Tibial artery (tissue), 4 donors: ENCODE measurements at regions not wholly inside any gene's neighbourhood (a gene's known extent, or its start where the extent isn't known, plus 50 kb on each side); places are given as distances from the start of the nearest gene placed in this dataset.

Source experiments
- DNase-seq, 2 donors: peaks; one replicate each; pipeline ENCODE4 v3.0.0-alpha.2; 2019
- H3K27ac ChIP-seq, 2 donors: fragments of 200-600 bp; sonication (generic) in 1 of 2; 1 replicate in 1 of 2; 2 replicates in 1 of 2; pipeline ENCODE4 v1.5.1; 2018 to 2019; ENCODE audit warnings: mild to moderate bottlenecking in 1 of 2
- H3K27me3 ChIP-seq, 2 donors: fragments of 200-600 bp; sonication (generic) in 1 of 2; one replicate each; pipeline versions ENCODE4 v1.5.1 to v1.6.0; 2016 to 2019
- H3K36me3 ChIP-seq, 3 donors: fragments of 200-600 bp; sonication (generic) in 2 of 3; one replicate each; pipeline ENCODE4 v1.5.1; 2016 to 2019; ENCODE audit warnings: mild to moderate bottlenecking in 2 of 3
- H3K4me1 ChIP-seq, 4 donors: fragments of 200-600 bp; sonication (generic) in 2 of 4; 1 replicate in 3 of 4; 2 replicates in 1 of 4; pipeline ENCODE4 v1.5.1; 2016 to 2019
- H3K4me3 ChIP-seq, 2 donors: fragments of 200-600 bp; sonication (generic) in 1 of 2; 1 replicate in 1 of 2; 2 replicates in 1 of 2; pipeline ENCODE4 v1.5.1; 2018 to 2019; ENCODE audit warnings: mild to moderate bottlenecking in 2 of 2
- H3K9me3 ChIP-seq, 3 donors: fragments of 200-600 bp; sonication (generic) in 1 of 3; one replicate each; pipeline ENCODE4 v1.5.1; 2016 to 2019
- intact Hi-C: fragments of 100-400 bp; cut with DNase I; formaldehyde crosslinking; loops from one replicate; pipeline ENCODE4 v1.15.0; 2023; ENCODE audit warnings: low total_unique reads
- TF ChIP-seq, protein P1 (sequence below), 2 experiments: fragments of 200-600 bp in 1 of 2; fragments of 450-650 bp in 1 of 2; IDR thresholded peaks; one replicate each; pipeline ENCODE4 v1.5.1; 2017 to 2019; ENCODE audit warnings: antibody characterized with exemption in 2 of 2, mild to moderate bottlenecking in 1 of 2, moderate library complexity in 1 of 2

DNA sequence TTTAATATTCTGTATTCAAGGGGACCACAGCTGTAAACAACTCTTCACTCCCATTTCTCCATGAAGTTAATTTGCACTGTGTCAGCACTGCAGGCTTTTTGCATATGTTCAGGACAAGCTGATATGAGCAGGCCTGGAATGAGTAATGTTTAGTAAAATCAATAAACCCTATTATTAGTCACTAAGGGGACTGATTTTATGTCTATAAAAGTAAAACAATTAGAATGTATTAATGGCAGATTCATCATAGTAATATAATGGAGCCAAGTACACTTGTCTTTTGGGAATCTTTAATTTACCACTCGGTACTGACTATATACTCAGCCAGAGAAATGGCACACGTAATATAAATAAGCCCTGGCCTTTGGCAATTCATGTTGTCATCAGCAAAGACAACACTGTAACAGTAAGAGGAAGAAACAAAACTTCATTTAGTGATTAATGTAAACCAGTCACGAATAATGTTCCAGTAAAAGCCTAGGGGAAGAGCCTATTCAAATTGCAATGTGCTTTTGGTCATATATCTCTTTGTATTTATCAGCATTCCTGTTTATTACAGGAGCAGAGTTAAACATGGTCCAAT lies 111.6 kb downstream of the ZNF608 start:
- DNase-seq: no peak
- no peaks in the 10 kb centered on the region for H3K36me3 ChIP-seq
- intact Hi-C loops: no loop called here
- no peaks in the 10 kb centered on the region for H3K4me1 ChIP-seq
- no peaks in the 10 kb centered on the region for H3K27me3 ChIP-seq
- H3K9me3 ChIP-seq: no peaks in the 10 kb centered on the region
- H3K4me3 ChIP-seq: no peak overlapping the region
- TF ChIP-seq, protein P1, sequence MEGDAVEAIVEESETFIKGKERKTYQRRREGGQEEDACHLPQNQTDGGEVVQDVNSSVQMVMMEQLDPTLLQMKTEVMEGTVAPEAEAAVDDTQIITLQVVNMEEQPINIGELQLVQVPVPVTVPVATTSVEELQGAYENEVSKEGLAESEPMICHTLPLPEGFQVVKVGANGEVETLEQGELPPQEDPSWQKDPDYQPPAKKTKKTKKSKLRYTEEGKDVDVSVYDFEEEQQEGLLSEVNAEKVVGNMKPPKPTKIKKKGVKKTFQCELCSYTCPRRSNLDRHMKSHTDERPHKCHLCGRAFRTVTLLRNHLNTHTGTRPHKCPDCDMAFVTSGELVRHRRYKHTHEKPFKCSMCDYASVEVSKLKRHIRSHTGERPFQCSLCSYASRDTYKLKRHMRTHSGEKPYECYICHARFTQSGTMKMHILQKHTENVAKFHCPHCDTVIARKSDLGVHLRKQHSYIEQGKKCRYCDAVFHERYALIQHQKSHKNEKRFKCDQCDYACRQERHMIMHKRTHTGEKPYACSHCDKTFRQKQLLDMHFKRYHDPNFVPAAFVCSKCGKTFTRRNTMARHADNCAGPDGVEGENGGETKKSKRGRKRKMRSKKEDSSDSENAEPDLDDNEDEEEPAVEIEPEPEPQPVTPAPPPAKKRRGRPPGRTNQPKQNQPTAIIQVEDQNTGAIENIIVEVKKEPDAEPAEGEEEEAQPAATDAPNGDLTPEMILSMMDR (IDR thresholded peaks at IDR 0.05): no peak
- no peak overlapping the region for H3K27ac ChIP-seq

DNA sequence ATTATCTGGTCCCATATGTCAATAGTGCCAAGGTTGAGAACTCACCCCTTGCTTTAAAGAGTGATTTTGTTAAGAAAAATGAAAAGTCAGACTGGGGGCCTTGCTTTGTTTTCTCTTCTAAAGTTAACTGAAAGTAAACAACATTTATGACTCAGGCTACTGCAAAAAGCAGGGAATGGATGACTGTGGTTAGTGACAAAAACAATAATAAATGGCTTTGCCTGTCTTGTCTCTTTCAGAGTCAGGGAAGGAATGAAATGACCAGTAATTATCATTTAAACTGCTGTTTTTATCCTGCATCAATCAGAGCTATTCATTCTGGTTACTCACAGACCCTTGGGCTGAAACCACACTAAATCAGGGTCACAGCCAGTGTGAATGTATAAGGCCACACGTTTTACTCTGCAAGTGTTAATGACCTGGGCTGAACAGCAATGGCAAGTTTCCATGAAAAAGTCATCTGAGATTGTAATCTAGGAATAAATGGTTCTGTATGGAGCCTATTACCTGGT lies 112.2 kb downstream of the ZNF608 start:
- intact Hi-C loops: no loop called here
- no peak for DNase-seq
- Histone ChIP-seq H3K4me3 (no peak overlapping the region), H3K36me3 (no peaks in the 10 kb centered on the region), H3K27me3 (no peaks in the 10 kb centered on the region), H3K27ac (no peak overlapping the region), H3K4me1 (no peaks in the 10 kb centered on the region), H3K9me3 (no peaks in the 10 kb centered on the region)
- TF ChIP-seq, protein P1 (IDR thresholded peaks at IDR 0.05): no peak

DNA sequence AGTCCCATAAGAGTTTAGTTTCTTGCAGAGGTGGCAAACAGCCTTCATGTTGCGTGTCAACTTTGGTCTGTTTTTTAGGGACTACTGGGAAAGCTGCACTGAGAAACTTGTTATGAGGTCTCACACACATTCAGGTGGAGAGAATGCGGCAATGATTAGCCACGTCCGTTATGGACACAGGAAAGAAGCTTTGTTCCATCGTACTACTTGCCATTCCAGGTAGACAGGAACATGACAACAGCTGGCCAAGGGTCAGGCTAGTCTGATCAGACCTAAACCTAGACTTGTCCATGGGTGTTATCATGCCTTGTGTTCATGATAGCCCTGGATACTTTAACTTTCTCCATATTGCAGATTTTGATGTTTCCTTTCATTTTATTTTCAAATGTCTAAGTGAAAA lies 113.2 kb downstream of the ZNF608 start:
- H3K27ac ChIP-seq: no peak overlapping the region
- H3K4me1 ChIP-seq: no peaks in the 10 kb centered on the region
- no peaks in the 10 kb centered on the region for H3K27me3 ChIP-seq
- intact Hi-C loops: no loop called here
- no peak for DNase-seq
- TF ChIP-seq, protein P1 (IDR thresholded peaks at IDR 0.05): no peak
- H3K36me3 ChIP-seq: no peaks in the 10 kb centered on the region
- H3K4me3 ChIP-seq: no peak overlapping the region
- H3K9me3 ChIP-seq: no peaks in the 10 kb centered on the region

DNA sequence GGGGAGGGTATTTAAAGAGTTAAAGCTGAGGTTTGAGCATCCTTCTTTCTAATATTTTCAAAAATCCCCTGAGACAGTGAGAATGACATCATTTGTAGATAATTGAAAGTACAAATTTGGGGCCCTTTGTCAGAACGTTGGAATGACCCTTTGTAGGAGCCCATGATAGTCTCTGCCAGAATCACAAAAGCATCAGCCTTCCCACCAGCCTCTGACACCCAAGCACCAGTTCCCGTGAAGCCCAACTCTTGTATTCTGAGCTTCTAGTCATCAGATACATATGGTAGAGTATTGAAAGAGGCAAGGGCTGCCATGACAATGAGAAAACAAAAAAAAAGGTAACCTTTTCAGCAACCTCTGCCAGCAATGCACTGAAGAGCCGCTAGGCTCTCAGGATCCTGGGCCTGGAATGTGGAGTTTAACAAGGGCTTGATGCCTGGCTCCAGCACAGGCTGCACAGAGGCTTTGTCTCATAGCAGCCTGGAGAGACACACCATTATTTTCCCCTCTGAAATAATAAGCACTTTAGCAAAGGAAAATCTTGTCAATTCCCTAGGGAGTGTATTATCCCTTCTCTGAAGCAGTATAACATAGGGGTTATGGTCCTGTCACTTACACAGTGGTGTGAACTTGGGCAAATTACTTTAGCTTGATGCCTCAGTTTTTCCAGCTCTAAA lies 114.4 kb downstream of the ZNF608 start:
- no peaks in the 10 kb centered on the region for H3K4me1 ChIP-seq
- no peaks in the 10 kb centered on the region for H3K9me3 ChIP-seq
- intact Hi-C loops: no loop called here
- no peaks in the 10 kb centered on the region for H3K27me3 ChIP-seq
- H3K36me3 ChIP-seq: no peaks in the 10 kb centered on the region
- no peak overlapping the region for H3K27ac ChIP-seq
- no peak for DNase-seq
- no peak overlapping the region for H3K4me3 ChIP-seq
- TF ChIP-seq, protein P1 (IDR thresholded peaks at IDR 0.05): no peak

DNA sequence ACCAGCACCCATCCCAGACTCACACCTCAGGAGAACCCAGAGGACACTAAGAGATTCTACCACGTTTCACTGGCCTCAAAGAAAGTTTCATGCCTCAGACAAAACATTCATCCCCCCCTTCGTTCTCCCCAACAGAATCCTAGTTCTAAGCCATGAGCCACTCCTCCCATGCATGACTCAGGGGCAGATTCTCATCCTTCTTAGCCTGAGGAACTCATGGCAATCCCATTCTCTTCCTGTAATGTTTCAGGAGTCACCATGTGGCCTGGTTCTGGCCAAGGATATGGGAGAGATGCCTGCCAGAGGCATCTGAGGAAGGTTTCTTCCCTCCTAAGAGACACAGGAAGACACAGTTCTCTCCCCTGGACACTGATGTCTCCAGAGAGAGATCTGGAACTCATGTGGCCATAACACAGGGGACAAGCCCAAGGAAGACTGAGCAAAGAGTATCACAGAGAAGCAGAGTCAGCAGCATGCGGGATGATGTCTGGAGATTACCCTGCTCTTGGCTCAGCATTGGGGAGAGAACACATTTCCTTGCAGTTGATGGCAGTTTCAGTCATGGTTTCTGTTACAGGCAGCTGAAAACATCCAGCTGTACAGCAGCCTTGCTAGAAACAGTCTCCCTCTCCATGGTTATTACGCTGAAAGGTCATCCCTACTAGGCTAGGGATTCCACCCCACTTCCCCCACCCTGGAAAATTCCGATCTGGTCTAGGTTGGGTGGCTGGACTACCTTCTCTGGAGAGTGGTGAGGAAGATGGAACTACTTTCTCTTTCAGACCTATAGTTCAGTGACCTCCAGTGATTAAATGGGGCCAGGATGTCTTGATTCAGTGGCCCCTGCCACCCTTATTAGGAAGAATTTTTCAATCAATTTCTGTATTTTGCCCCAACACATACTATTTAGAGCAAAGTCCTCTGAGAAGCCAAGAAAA lies 115.4 kb downstream of the ZNF608 start:
- no peak for DNase-seq
- Histone ChIP-seq H3K27ac (no peak overlapping the region), H3K27me3 (no peaks in the 10 kb centered on the region), H3K4me1 (no peaks in the 10 kb centered on the region), H3K36me3 (no peaks in the 10 kb centered on the region), H3K9me3 (no peaks in the 10 kb centered on the region), H3K4me3 (no peak overlapping the region)
- TF ChIP-seq, protein P1 (IDR thresholded peaks at IDR 0.05): no peak
- intact Hi-C loops: no loop called here
